CD1c-positive myeloid dendritic cell (primary cell): ENCODE measurements at regions not wholly inside any gene's neighbourhood (a gene's known extent, or its start where the extent isn't known, plus 50 kb on each side); places are given as distances from the start of the nearest gene placed in this dataset.

ENCODE experiments used
- DNase-seq: peaks from one replicate; pipeline ENCODE4 v3.0.0-alpha.2; 2016; ENCODE audit errors: extremely low spot score

GRCh38 chr5:62718324-62718723 is 139.7 kb downstream of the LRRC70 start:
- DNase-seq: no peak

- no peak for DNase-seq
Observed at GRCh38 chr5:62717301-62717933, 138.8 kb downstream of the LRRC70 start.

GRCh38 chr5:62714296-62714695 is 135.7 kb downstream of the LRRC70 start:
- no peak for DNase-seq

- DNase-seq: peak; percentile 15
Observed at GRCh38 chr5:62708481-62709325, 130.1 kb downstream of the LRRC70 start.

- DNase-seq: no peak
Observed at GRCh38 chr5:62707563-62707962, 128.9 kb downstream of the LRRC70 start.

- DNase-seq: no peak
Observed at GRCh38 chr5:62707131-62707530, 128.5 kb downstream of the LRRC70 start.

- no peak for DNase-seq
Observed at GRCh38 chr5:62705022-62705421, 126.4 kb downstream of the LRRC70 start.

- no peak for DNase-seq
Observed at GRCh38 chr5:62702126-62702525, 123.5 kb downstream of the LRRC70 start.

- DNase-seq: peak; percentile 33
Observed at GRCh38 chr5:62701036-62701435, 122.4 kb downstream of the LRRC70 start.

- DNase-seq: no peak
Observed at GRCh38 chr5:62698756-62699155, 120.1 kb downstream of the LRRC70 start.

GRCh38 chr5:62695274-62695673 is 116.7 kb downstream of the LRRC70 start:
- no peak for DNase-seq

GRCh38 chr5:62692946-62693713 is 114.5 kb downstream of the LRRC70 start:
- no peak for DNase-seq

- DNase-seq: no peak
Observed at GRCh38 chr5:62691946-62692345, 113.3 kb downstream of the LRRC70 start.

GRCh38 chr5:62690421-62690820 is 111.8 kb downstream of the LRRC70 start:
- no peak for DNase-seq

GRCh38 chr5:62689599-62690368 is 111.2 kb downstream of the LRRC70 start:
- peak; percentile 73 for DNase-seq

GRCh38 chr5:62686692-62687091 is 108.1 kb downstream of the LRRC70 start:
- no peak for DNase-seq

GRCh38 chr5:62685221-62685620 is 106.6 kb downstream of the LRRC70 start:
- no peak for DNase-seq

- no peak for DNase-seq
Observed at GRCh38 chr5:62684310-62684709, 105.7 kb downstream of the LRRC70 start.

- DNase-seq: no peak
Observed at GRCh38 chr5:62682059-62682458, 103.4 kb downstream of the LRRC70 start.

GRCh38 chr5:62681117-62681850 is 102.7 kb downstream of the LRRC70 start:
- no peak for DNase-seq

GRCh38 chr5:62680121-62680520 is 101.5 kb downstream of the LRRC70 start:
- no peak for DNase-seq
